Epithelial cell of prostate (primary cell): ENCODE measurements at regions not wholly inside any gene's neighbourhood (a gene's known extent, or its start where the extent isn't known, plus 50 kb on each side); places are given as distances from the start of the nearest gene placed in this dataset.

ENCODE experiments used
- DNase-seq: peaks from one replicate; pipeline ENCODE4 v3.0.0-alpha.2; 2011; ENCODE audit warnings: low read depth, low spot score
- H3K27ac ChIP-seq: fragments of 450-650 bp; 2 replicates; pipeline ENCODE4 v1.5.1; 2017; ENCODE audit warnings: mild to moderate bottlenecking

- no peak overlapping the region for H3K27ac ChIP-seq
- DNase-seq, result no peak
Observed at GRCh38 chr2:103809415-103809814, 1044.5 kb upstream of the POU3F3 start.

GRCh38 chr2:103809941-103810441 is 1043.9 kb upstream of the POU3F3 start:
- DNase-seq, result no peak
- no peak overlapping the region for H3K27ac ChIP-seq

GRCh38 chr2:103810875-103811274 is 1043.0 kb upstream of the POU3F3 start:
- DNase-seq, result no peak
- H3K27ac ChIP-seq, result no peak overlapping the region

- DNase-seq, result no peak
- no peak overlapping the region for H3K27ac ChIP-seq
Observed at GRCh38 chr2:103814016-103814415, 1039.9 kb upstream of the POU3F3 start.

- DNase-seq, result no peak
- H3K27ac ChIP-seq, result no peak overlapping the region
Observed at GRCh38 chr2:103815731-103816130, 1038.2 kb upstream of the POU3F3 start.

GRCh38 chr2:103817746-103818145 is 1036.2 kb upstream of the POU3F3 start:
- no peak for DNase-seq
- H3K27ac ChIP-seq, result no peak overlapping the region

GRCh38 chr2:103818176-103818575 is 1035.7 kb upstream of the POU3F3 start:
- DNase-seq, result no peak
- H3K27ac ChIP-seq, result no peak overlapping the region

GRCh38 chr2:103819599-103819998 is 1034.3 kb upstream of the POU3F3 start:
- DNase-seq, result no peak

GRCh38 chr2:103823847-103824246 is 1030.1 kb upstream of the POU3F3 start:
- DNase-seq, result peak; percentile 10
- no peak overlapping the region for H3K27ac ChIP-seq

More at GRCh38 chr2:103819599-103819998, 1034.3 kb upstream of the POU3F3 start:
- H3K27ac ChIP-seq, result no peak overlapping the region

- H3K27ac ChIP-seq, result no peak overlapping the region
- no peak for DNase-seq
Observed at GRCh38 chr2:103847276-103847675, 1006.6 kb upstream of the POU3F3 start.

- DNase-seq, result no peak
Observed at GRCh38 chr2:103859238-103859637, 994.7 kb upstream of the POU3F3 start.

GRCh38 chr2:103860016-103860415 is 993.9 kb upstream of the POU3F3 start:
- no peak for DNase-seq
- H3K27ac ChIP-seq, result no peak overlapping the region

More at GRCh38 chr2:103859238-103859637, 994.7 kb upstream of the POU3F3 start:
- no peak overlapping the region for H3K27ac ChIP-seq

GRCh38 chr2:103868396-103868795 is 985.5 kb upstream of the POU3F3 start:
- DNase-seq, result no peak
- no peak overlapping the region for H3K27ac ChIP-seq

GRCh38 chr2:103873716-103874351 is 980.1 kb upstream of the POU3F3 start:
- DNase-seq, result no peak
- H3K27ac ChIP-seq, result no peak overlapping the region

- no peak for DNase-seq
- no peak overlapping the region for H3K27ac ChIP-seq
Observed at GRCh38 chr2:103875131-103875530, 978.8 kb upstream of the POU3F3 start.

GRCh38 chr2:103875531-103875930 is 978.4 kb upstream of the POU3F3 start:
- no peak for DNase-seq
- no peak overlapping the region for H3K27ac ChIP-seq

- no peak overlapping the region for H3K27ac ChIP-seq
- DNase-seq, result no peak
Observed at GRCh38 chr2:103876611-103877010, 977.3 kb upstream of the POU3F3 start.

- no peak overlapping the region for H3K27ac ChIP-seq
- DNase-seq, result no peak
Observed at GRCh38 chr2:103879101-103879500, 974.8 kb upstream of the POU3F3 start.

- DNase-seq, result no peak
- H3K27ac ChIP-seq, result no peak overlapping the region
Observed at GRCh38 chr2:103880081-103880834, 973.7 kb upstream of the POU3F3 start.

- no peak for DNase-seq
- H3K27ac ChIP-seq, result no peak overlapping the region
Observed at GRCh38 chr2:103887625-103888024, 966.3 kb upstream of the POU3F3 start.

GRCh38 chr2:103896182-103896581 is 957.7 kb upstream of the POU3F3 start:
- DNase-seq, result no peak
- H3K27ac ChIP-seq, result no peak overlapping the region

- no peak overlapping the region for H3K27ac ChIP-seq
- no peak for DNase-seq
Observed at GRCh38 chr2:103898561-103898960, 955.4 kb upstream of the POU3F3 start.
